Suprapubic skin (tissue), 3 donors: ENCODE measurements at regions not wholly inside any gene's neighbourhood (a gene's known extent, or its start where the extent isn't known, plus 50 kb on each side); places are given as distances from the start of the nearest gene placed in this dataset.

ENCODE experiments used
- POLR2A ChIP-seq, 2 donors: fragments of 450-650 bp; IDR thresholded peaks; one replicate each; pipeline ENCODE4 v1.6.1; 2017; ENCODE audit warnings: antibody characterized with exemption in 2 of 2, mild to moderate bottlenecking in 2 of 2, moderate library complexity in 2 of 2
- TF ChIP-seq, protein P1 (sequence below), 2 donors: fragments of 200-600 bp in 1 of 2; fragments of 450-650 bp in 1 of 2; sonication (generic) in 1 of 2; IDR thresholded peaks; one replicate each; pipeline ENCODE4 v1.5.1; 2016 to 2019; ENCODE audit warnings: antibody characterized with exemption in 2 of 2, mild to moderate bottlenecking in 1 of 2, moderate library complexity in 1 of 2

DNA sequence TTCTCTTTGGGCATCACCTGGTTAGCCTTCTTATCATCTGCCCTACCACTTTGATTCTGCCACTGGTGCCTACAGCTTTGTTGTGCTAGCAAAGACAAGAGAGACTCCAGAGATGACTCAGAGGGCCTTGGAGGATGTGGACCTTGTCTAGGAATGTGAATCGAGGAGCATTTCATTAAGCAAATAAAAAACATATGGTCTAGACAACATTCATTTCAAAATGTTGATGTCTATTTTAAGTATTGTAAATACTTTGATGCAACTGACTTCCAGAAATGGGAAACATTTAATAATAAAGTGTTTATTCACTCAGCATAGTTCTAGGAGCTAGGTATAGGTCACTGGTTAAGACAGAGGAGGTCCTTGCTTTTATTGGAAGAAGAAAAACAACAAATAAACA lies 195.5 kb downstream of the CDCA7 start:
- no peak for TF ChIP-seq POLR2A (IDR thresholded peaks at IDR 0.05)
- TF ChIP-seq, protein P1, sequence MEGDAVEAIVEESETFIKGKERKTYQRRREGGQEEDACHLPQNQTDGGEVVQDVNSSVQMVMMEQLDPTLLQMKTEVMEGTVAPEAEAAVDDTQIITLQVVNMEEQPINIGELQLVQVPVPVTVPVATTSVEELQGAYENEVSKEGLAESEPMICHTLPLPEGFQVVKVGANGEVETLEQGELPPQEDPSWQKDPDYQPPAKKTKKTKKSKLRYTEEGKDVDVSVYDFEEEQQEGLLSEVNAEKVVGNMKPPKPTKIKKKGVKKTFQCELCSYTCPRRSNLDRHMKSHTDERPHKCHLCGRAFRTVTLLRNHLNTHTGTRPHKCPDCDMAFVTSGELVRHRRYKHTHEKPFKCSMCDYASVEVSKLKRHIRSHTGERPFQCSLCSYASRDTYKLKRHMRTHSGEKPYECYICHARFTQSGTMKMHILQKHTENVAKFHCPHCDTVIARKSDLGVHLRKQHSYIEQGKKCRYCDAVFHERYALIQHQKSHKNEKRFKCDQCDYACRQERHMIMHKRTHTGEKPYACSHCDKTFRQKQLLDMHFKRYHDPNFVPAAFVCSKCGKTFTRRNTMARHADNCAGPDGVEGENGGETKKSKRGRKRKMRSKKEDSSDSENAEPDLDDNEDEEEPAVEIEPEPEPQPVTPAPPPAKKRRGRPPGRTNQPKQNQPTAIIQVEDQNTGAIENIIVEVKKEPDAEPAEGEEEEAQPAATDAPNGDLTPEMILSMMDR (IDR thresholded peaks at IDR 0.05): no peak
